Mammary epithelial cell (primary cell): ENCODE measurements at regions not wholly inside any gene's neighbourhood (a gene's known extent, or its start where the extent isn't known, plus 50 kb on each side); places are given as distances from the start of the nearest gene placed in this dataset.

Experiments used
- EZH2 ChIP-seq: IDR thresholded peaks from 2 replicates; pipeline ENCODE4 v1.6.1; 2012; ENCODE audit warnings: low read length, inconsistent platforms, borderline replicate concordance
- TF ChIP-seq, protein P1 (sequence below), 2 donors: IDR thresholded peaks in 1 of 2; conservative IDR thresholded peaks in 1 of 2; 2 replicates each; pipeline ENCODE4 v1.5.1; 2011 to 2012; ENCODE audit warnings: inconsistent platforms in 2 of 2, low read length in 2 of 2, mild to moderate bottlenecking in 2 of 2, control low read depth in 1 of 2, low read depth in 1 of 2; ENCODE audit not compliant: insufficient read depth in 1 of 2; ENCODE audit errors: extremely low read depth in 1 of 2

- no peak for TF ChIP-seq EZH2
- TF ChIP-seq, protein P1, sequence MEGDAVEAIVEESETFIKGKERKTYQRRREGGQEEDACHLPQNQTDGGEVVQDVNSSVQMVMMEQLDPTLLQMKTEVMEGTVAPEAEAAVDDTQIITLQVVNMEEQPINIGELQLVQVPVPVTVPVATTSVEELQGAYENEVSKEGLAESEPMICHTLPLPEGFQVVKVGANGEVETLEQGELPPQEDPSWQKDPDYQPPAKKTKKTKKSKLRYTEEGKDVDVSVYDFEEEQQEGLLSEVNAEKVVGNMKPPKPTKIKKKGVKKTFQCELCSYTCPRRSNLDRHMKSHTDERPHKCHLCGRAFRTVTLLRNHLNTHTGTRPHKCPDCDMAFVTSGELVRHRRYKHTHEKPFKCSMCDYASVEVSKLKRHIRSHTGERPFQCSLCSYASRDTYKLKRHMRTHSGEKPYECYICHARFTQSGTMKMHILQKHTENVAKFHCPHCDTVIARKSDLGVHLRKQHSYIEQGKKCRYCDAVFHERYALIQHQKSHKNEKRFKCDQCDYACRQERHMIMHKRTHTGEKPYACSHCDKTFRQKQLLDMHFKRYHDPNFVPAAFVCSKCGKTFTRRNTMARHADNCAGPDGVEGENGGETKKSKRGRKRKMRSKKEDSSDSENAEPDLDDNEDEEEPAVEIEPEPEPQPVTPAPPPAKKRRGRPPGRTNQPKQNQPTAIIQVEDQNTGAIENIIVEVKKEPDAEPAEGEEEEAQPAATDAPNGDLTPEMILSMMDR (conservative IDR thresholded peaks at IDR 0.05 in 1 of 2, IDR thresholded peaks at IDR 0.05 in 1 of 2; ENCODE audit: extremely low read depth in 1 of 2, insufficient read depth in 1 of 2, low read depth in 1 of 2, low read length in 2 of 2), result no peak
Observed at GRCh38 chr6:163999475-164000125, 585.1 kb downstream of the QKI start.
